Liver (tissue), 8 donors: ENCODE measurements at regions not wholly inside any gene's neighbourhood (a gene's known extent, or its start where the extent isn't known, plus 50 kb on each side); places are given as distances from the start of the nearest gene placed in this dataset.

ENCODE experiments used
- DNase-seq: peaks from one replicate; pipeline ENCODE4 v3.0.0-alpha.2; 2017; ENCODE audit warnings: low spot score
- H3K27ac ChIP-seq, 2 donors: one replicate each; pipeline ENCODE4 v1.7.0; 2013; ENCODE audit warnings: inconsistent platforms in 2 of 2, low read length in 2 of 2, control low read depth in 1 of 2, low read depth in 1 of 2, mild to moderate bottlenecking in 1 of 2
- H3K27me3 ChIP-seq, 4 donors: one replicate each; pipeline versions ENCODE4 v1.6.1 to v1.7.0; 2013; ENCODE audit warnings: low read length in 3 of 4, inconsistent platforms in 1 of 4, mild to moderate bottlenecking in 1 of 4, moderate library complexity in 1 of 4; ENCODE audit not compliant: control insufficient read depth in 4 of 4, insufficient read depth in 4 of 4
- H3K36me3 ChIP-seq, 4 donors: one replicate each; pipeline versions ENCODE4 v1.6.1 to v1.7.0; 2013; ENCODE audit warnings: low read length in 3 of 4, mild to moderate bottlenecking in 3 of 4, low read depth in 1 of 4, moderate library complexity in 1 of 4; ENCODE audit not compliant: control insufficient read depth in 4 of 4, insufficient read depth in 3 of 4
- H3K4me1 ChIP-seq, 4 donors: one replicate each; pipeline versions ENCODE4 v1.6.1 to v1.7.0; 2013; ENCODE audit warnings: low read length in 3 of 4, mild to moderate bottlenecking in 3 of 4, moderate library complexity in 1 of 4; ENCODE audit not compliant: control insufficient read depth in 4 of 4, insufficient read depth in 4 of 4
- H3K4me3 ChIP-seq, 3 donors: one replicate each; pipeline versions ENCODE4 v1.6.1 to v1.7.0; 2013; ENCODE audit warnings: low read length in 3 of 3, control low read depth in 1 of 3, low read depth in 1 of 3, mild to moderate bottlenecking in 1 of 3
- H3K9ac ChIP-seq, 2 donors: one replicate each; pipeline ENCODE4 v1.7.0; 2013; ENCODE audit warnings: low read length in 2 of 2, mild to moderate bottlenecking in 2 of 2, moderate library complexity in 2 of 2, control low read depth in 1 of 2, low read depth in 1 of 2
- H3K9me3 ChIP-seq, 4 donors: one replicate each; pipeline versions ENCODE4 v1.6.1 to v1.7.0; 2013; ENCODE audit warnings: low read length in 3 of 4; ENCODE audit not compliant: control insufficient read depth in 4 of 4
- ATF3 ChIP-seq: IDR thresholded peaks from 2 replicates; pipeline ENCODE4 v1.6.1; 2016; ENCODE audit warnings: antibody characterized with exemption
- CTCF ChIP-seq: fragments of 150-350 bp; IDR thresholded peaks from 2 replicates; pipeline ENCODE4 v1.5.1; 2017; ENCODE audit warnings: improper control_type of control experiment, low read depth, low read length; ENCODE audit not compliant: missing input control
- EGR1 ChIP-seq, 2 donors: IDR thresholded peaks; 2 replicates each; pipeline ENCODE4 v1.6.1; 2016 to 2018; ENCODE audit warnings: antibody characterized with exemption in 2 of 2, low read depth in 2 of 2
- FOXA1 ChIP-seq: IDR thresholded peaks from 2 replicates; pipeline ENCODE4 v1.6.1; 2016; ENCODE audit warnings: antibody characterized with exemption
- FOXA2 ChIP-seq: IDR thresholded peaks from 2 replicates; pipeline ENCODE4 v1.6.1; 2016; ENCODE audit warnings: antibody characterized with exemption
- GABPA ChIP-seq, 2 donors: IDR thresholded peaks in 1 of 2; conservative IDR thresholded peaks in 1 of 2; 2 replicates each; pipeline ENCODE4 v1.6.1; 2016; ENCODE audit warnings: antibody characterized with exemption in 2 of 2, mild to moderate bottlenecking in 1 of 2, moderate library complexity in 1 of 2
- HNF4A ChIP-seq, 2 donors: conservative IDR thresholded peaks; 2 replicates each; pipeline ENCODE4 v1.6.1; 2016; ENCODE audit warnings: antibody characterized with exemption in 2 of 2, mild to moderate bottlenecking in 2 of 2
- HNF4G ChIP-seq: IDR thresholded peaks from 2 replicates; pipeline ENCODE4 v1.6.1; 2016; ENCODE audit warnings: antibody characterized with exemption
- JUND ChIP-seq, 2 donors: IDR thresholded peaks; 2 replicates each; pipeline ENCODE4 v1.6.1; 2016; ENCODE audit warnings: antibody characterized with exemption in 2 of 2
- MAX ChIP-seq: IDR thresholded peaks from 2 replicates; pipeline ENCODE4 v1.6.1; 2016; ENCODE audit warnings: antibody characterized with exemption
- NR2F2 ChIP-seq: IDR thresholded peaks from 2 replicates; pipeline ENCODE4 v1.6.1; 2016; ENCODE audit warnings: antibody characterized with exemption
- RAD21 ChIP-seq, 2 donors: IDR thresholded peaks; 2 replicates each; pipeline ENCODE4 v1.6.1; 2016; ENCODE audit warnings: antibody characterized with exemption in 2 of 2, mild to moderate bottlenecking in 2 of 2
- REST ChIP-seq: IDR thresholded peaks from 2 replicates; pipeline ENCODE4 v1.6.1; 2016; ENCODE audit warnings: antibody characterized with exemption, mild to moderate bottlenecking
- RXRA ChIP-seq, 2 donors: IDR thresholded peaks; 2 replicates each; pipeline ENCODE4 v1.6.1; 2017 to 2018; ENCODE audit warnings: antibody characterized with exemption in 2 of 2, mild to moderate bottlenecking in 1 of 2
- SP1 ChIP-seq: IDR thresholded peaks from 2 replicates; pipeline ENCODE4 v1.6.1; 2018; ENCODE audit warnings: antibody characterized with exemption, mild to moderate bottlenecking
- TAF1 ChIP-seq: conservative IDR thresholded peaks from 2 replicates; pipeline ENCODE4 v1.6.1; 2016; ENCODE audit warnings: antibody characterized with exemption, mild to moderate bottlenecking
- YY1 ChIP-seq: IDR thresholded peaks from 2 replicates; pipeline ENCODE4 v1.6.1; 2016; ENCODE audit warnings: antibody characterized with exemption, mild to moderate bottlenecking
- ZBTB33 ChIP-seq: IDR thresholded peaks from 2 replicates; pipeline ENCODE4 v1.6.1; 2016; ENCODE audit warnings: antibody characterized with exemption
- WGBS: extraction: QIAGEN DNeasy Blood & Tissue Kit; methylation state at CpG from one replicate; pipeline ENCODE4 v1.1.7; 2013; 5-methylcytosine and 5-hydroxymethylcytosine counted together
- donor health status: healthy.
- donor health status: healthy.
- donor health status: healthy.
- donor health status: healthy.
- donor health status: healthy.

GRCh38 chr10:59106441-59106840, 70.0 kb upstream of the PHYHIPL start:
- TF ChIP-seq YY1 = no peak
- no peak for TF ChIP-seq ZBTB33
- no peak for TF ChIP-seq REST
- TF ChIP-seq HNF4G = no peak
- TF ChIP-seq EGR1 (IDR thresholded peaks at IDR 0.05; ENCODE audit: low read depth in 2 of 2) = no peak
- TF ChIP-seq HNF4A (conservative IDR thresholded peaks at IDR 0.05) = no peak
- H3K4me3 ChIP-seq = no peak overlapping the region
- H3K27ac ChIP-seq = no peak overlapping the region
- no peaks in the 10 kb centered on the region for H3K9me3 ChIP-seq
- 97% methylated on average over 1 of the region's 1 CpG for WGBS
- peaks cover 7 to 18% (median 13%) of the 10 kb centered on the region in 4 donors for H3K4me1 ChIP-seq
- H3K9ac ChIP-seq = no peak overlapping the region
- no peak for DNase-seq
- no peaks in the 10 kb centered on the region for H3K36me3 ChIP-seq
- no peaks in the 10 kb centered on the region for H3K27me3 ChIP-seq

- WGBS = 68% methylated on average over 1 of the region's 1 CpG
- no peak overlapping the region for H3K9ac ChIP-seq
- no peaks in the 10 kb centered on the region for H3K27me3 ChIP-seq
- H3K27ac ChIP-seq = no peak overlapping the region
- no peaks in the 10 kb centered on the region for H3K9me3 ChIP-seq
- H3K36me3 ChIP-seq = no peaks in the 10 kb centered on the region
- no peak overlapping the region for H3K4me3 ChIP-seq
- no peak for DNase-seq
- H3K4me1 ChIP-seq = peaks cover 7 to 18% (median 13%) of the 10 kb centered on the region in 4 donors
- peak; percentile 13 for TF ChIP-seq MAX
- peak; percentile 19 to 45 for TF ChIP-seq RXRA (IDR thresholded peaks at IDR 0.05)
- TF ChIP-seq RAD21 (IDR thresholded peaks at IDR 0.05) = peak; percentile 10 to 28
- no peak for TF ChIP-seq ATF3
- TF ChIP-seq HNF4A (conservative IDR thresholded peaks at IDR 0.05) = peak; percentile 34 to 44
- TF ChIP-seq SP1 = peak; percentile 46
- no peak for TF ChIP-seq HNF4G
Measured at GRCh38 chr10:59107147-59107546, 69.3 kb upstream of the PHYHIPL start.

GRCh38 chr10:59108296-59108870, 68.1 kb upstream of the PHYHIPL start:
- 83% methylated on average over 1 of the region's 1 CpG for WGBS
- Histone ChIP-seq H3K27ac (no peak overlapping the region), H3K9ac (no peak overlapping the region), H3K36me3 (no peaks in the 10 kb centered on the region), H3K27me3 (no peaks in the 10 kb centered on the region), H3K9me3 (no peaks in the 10 kb centered on the region), H3K4me1 (peaks cover 7 to 18% (median 13%) of the 10 kb centered on the region in 4 donors), H3K4me3 (no peak overlapping the region)
- no peak for DNase-seq
- TF ChIP-seq RAD21 (IDR thresholded peaks at IDR 0.05) (no peak), EGR1 (IDR thresholded peaks at IDR 0.05; ENCODE audit: low read depth in 2 of 2) (no peak), JUND (IDR thresholded peaks at IDR 0.05) (no peak), FOXA2 (no peak), SP1 (no peak), ZBTB33 (no peak), HNF4G (no peak), CTCF (no peak), TAF1 (no peak), YY1 (no peak), HNF4A (conservative IDR thresholded peaks at IDR 0.05) (no peak), GABPA (IDR thresholded peaks at IDR 0.05 in 1 of 2, conservative IDR thresholded peaks at IDR 0.05 in 1 of 2) (no peak), FOXA1 (no peak), RXRA (IDR thresholded peaks at IDR 0.05) (no peak), NR2F2 (no peak)
